GM12878 (cell line): ENCODE measurements at regions not wholly inside any gene's neighbourhood (a gene's known extent, or its start where the extent isn't known, plus 50 kb on each side); places are given as distances from the start of the nearest gene placed in this dataset.

Experiments used
- ATAC-seq: fragments of 200-7000 bp; cut with Tn5 transposase; 3 replicates; pipeline ENCODE4 v1.9.1; 2020; ENCODE audit warnings: mild to moderate bottlenecking, moderate library complexity
- BruUV-seq: library from RNA; stranded (reverse); fragments of 400-500 nt; replicated peaks from 2 replicates; lab custom pipeline; 2021; lab: Mats Ljungman, UMichigan
- CTCF ChIA-PET: fragments of 300-600 bp; sonication (Branson Sonifier 250); formaldehyde crosslinking; extraction: SDS; loops from one replicate; lab custom pipeline; 2021; ENCODE audit warnings: inconsistent platforms; lab: Yijun Ruan, JAX
- POLR2A ChIA-PET: fragments of 350-600 bp; formaldehyde crosslinking; extraction: SDS; loops from one replicate; lab custom pipeline; 2021; ENCODE audit warnings: inconsistent platforms; lab: Charles Lee
- RAD21 ChIA-PET: fragments of 300-600 bp; sonication (Branson Sonifier 250); formaldehyde crosslinking; loops from one replicate; lab custom pipeline; 2023; ENCODE audit warnings: antibody characterized with exemption; ENCODE audit not compliant: unreplicated experiment; lab: Charles Lee
- SMC1A ChIA-PET: fragments of 300-600 bp; sonication (Branson Sonifier 250); formaldehyde crosslinking; loops from one replicate; lab custom pipeline; 2023; ENCODE audit not compliant: unreplicated experiment, uncharacterized antibody; lab: Charles Lee
- DNase-seq: peaks from one replicate; pipeline ENCODE4 v3.0.0-alpha.2; 2011; ENCODE audit warnings: low read depth, low spot score
- FAIRE-seq: peaks from 3 replicates; lab custom pipeline; 2011; peaks lifted over from hg19 to GRCh38; lab: Jason Lieb, UNC
- H2AFZ ChIP-seq: 2 replicates; pipeline ENCODE4 v1.6.0; 2011; ENCODE audit warnings: low read depth, low read length, control low read depth; ENCODE audit not compliant: control insufficient read depth
- H3K27ac ChIP-seq: 2 replicates; pipeline ENCODE4 v1.5.1; 2011; ENCODE audit warnings: control low read depth; ENCODE audit not compliant: control insufficient read depth, insufficient read depth
- H3K27me3 ChIP-seq, 2 experiments: replicated peaks in 1 of 2; 2 replicates each; pipeline versions ENCODE4 v1.6.0 to v1.6.1; 2011; ENCODE audit warnings: low read length in 1 of 2; ENCODE audit not compliant: control insufficient read depth in 2 of 2, insufficient read depth in 2 of 2
- H3K36me3 ChIP-seq, 2 experiments: 2 replicates each; pipeline ENCODE4 v1.5.1; 2011; ENCODE audit warnings: low read length in 1 of 2; ENCODE audit not compliant: control insufficient read depth in 2 of 2, insufficient read depth in 2 of 2
- H3K4me1 ChIP-seq: 2 replicates; pipeline ENCODE4 v1.6.1; 2011; ENCODE audit warnings: mild to moderate bottlenecking, low read length, moderate library complexity, mixed read lengths; ENCODE audit not compliant: control insufficient read depth, insufficient read depth
- H3K4me2 ChIP-seq: 2 replicates; pipeline ENCODE4 v1.6.0; 2011; ENCODE audit warnings: control low read depth; ENCODE audit not compliant: control insufficient read depth, insufficient read depth
- H3K4me3 ChIP-seq: fragments of 200-600 bp; sonication (generic); 2 replicates; pipeline ENCODE4 v1.5.1; 2016
- H3K79me2 ChIP-seq: 2 replicates; pipeline ENCODE4 v1.6.0; 2011; ENCODE audit warnings: low read length; ENCODE audit not compliant: control insufficient read depth, insufficient read depth
- H3K9ac ChIP-seq: 2 replicates; pipeline ENCODE4 v1.8.0; 2011; ENCODE audit warnings: low read length, control low read depth, mixed read lengths; ENCODE audit not compliant: control insufficient read depth, insufficient read depth
- H3K9me3 ChIP-seq: replicated peaks from 3 replicates; pipeline ENCODE4 v1.5.1; 2011; ENCODE audit warnings: mild to moderate bottlenecking, low read length; ENCODE audit not compliant: control insufficient read depth, insufficient read depth
- H4K20me1 ChIP-seq: 2 replicates; pipeline ENCODE4 v1.6.0; 2011; ENCODE audit not compliant: control insufficient read depth, insufficient read depth
- ATF2 ChIP-seq: IDR thresholded peaks from 2 replicates; pipeline ENCODE4 v1.6.1; 2012; ENCODE audit warnings: low read length, inconsistent platforms
- ATF3 ChIP-seq: IDR thresholded peaks from 2 replicates; pipeline ENCODE4 v1.6.1; 2011; ENCODE audit warnings: low read depth, mild to moderate bottlenecking, low read length, moderate library complexity, borderline replicate concordance; ENCODE audit errors: extremely low read depth
- HDAC2 ChIP-seq: fragments of 200-600 bp; sonication (generic); IDR thresholded peaks from 2 replicates; pipeline ENCODE4 v1.6.1; 2017
- IKZF2 ChIP-seq, 2 experiments: fragments of 450-650 bp; IDR thresholded peaks; 2 replicates each; pipeline ENCODE4 v1.6.1; 2017; ENCODE audit warnings: mild to moderate bottlenecking in 2 of 2, moderate library complexity in 2 of 2
- NKRF ChIP-seq: fragments of 450-650 bp; conservative IDR thresholded peaks from 2 replicates; pipeline ENCODE4 v1.6.1; 2017; ENCODE audit warnings: mild to moderate bottlenecking, moderate library complexity
- ZBTB33 ChIP-seq: fragments of 450-650 bp; IDR thresholded peaks from 2 replicates; pipeline ENCODE4 v1.6.1; 2017; ENCODE audit warnings: mild to moderate bottlenecking
- ZNF207 ChIP-seq: fragments of 450-650 bp; IDR thresholded peaks from 2 replicates; pipeline ENCODE4 v1.6.1; 2014; ENCODE audit warnings: antibody characterized with exemption, mild to moderate bottlenecking, borderline replicate concordance
- WGBS: methylation state at CpG from one replicate; pipeline ENCODE4 v1.1.6; 2016; ENCODE audit warnings: low lambda C conversion rate; ENCODE audit not compliant: insufficient replicate concordance, insufficient coverage; ENCODE audit errors: missing lambda C conversion rate; 5-methylcytosine and 5-hydroxymethylcytosine counted together
- in situ Hi-C: fragments of 300-500 bp; cut with MboI; formaldehyde crosslinking; loops from 9 replicates; pipeline ENCODE4 v1.14.3; 2018; ENCODE audit warnings: mixed read lengths
- intact Hi-C: fragments of 100-400 bp; cut with micrococcal nuclease; formaldehyde crosslinking; loops from one replicate; pipeline ENCODE4 v1.14.2; 2022; ENCODE audit not compliant: unreplicated experiment

GRCh38 chr10:129025787-129026186, 441.3 kb upstream of the MGMT start:
- WGBS: 20% methylated on average over 10 of the region's 10 CpGs
- ATAC-seq (no peak), FAIRE-seq (no peak), DNase-seq (no peak)
- Histone ChIP-seq H3K9ac (no peak overlapping the region), H3K4me3 (no peak overlapping the region), H3K79me2 (no peaks in the 10 kb centered on the region), H3K9me3 (no peaks in the 10 kb centered on the region), H3K27me3 (no peaks in the 10 kb centered on the region), H3K4me1 (no peaks in the 10 kb centered on the region), H3K36me3 (no peaks in the 10 kb centered on the region), H3K27ac (no peak overlapping the region), H3K4me2 (no peak overlapping the region), H2AFZ (no peak overlapping the region), H4K20me1 (no peaks in the 10 kb centered on the region)
- in situ Hi-C loops (loop anchor here (25.0 kb wide), 1 partner anchor 1087 kb away; the partner anchor contains the start of gene C10orf143), intact Hi-C loops (no loop called here)
- ChIA-PET SMC1A (no interaction called here), CTCF (no interaction called here), RAD21 (no interaction called here), POLR2A (no interaction called here)
- no peak for TF ChIP-seq ZNF207
- no peak for TF ChIP-seq ATF2
- TF ChIP-seq IKZF2 (IDR thresholded peaks at IDR 0.05): no peak
- no TSS peak for BruUV-seq

- Histone ChIP-seq H2AFZ (no peak overlapping the region), H3K9ac (no peak overlapping the region), H3K36me3 (no peaks in the 10 kb centered on the region), H3K27ac (no peak overlapping the region), H3K4me1 (no peaks in the 10 kb centered on the region), H3K4me2 (no peak overlapping the region), H3K9me3 (no peaks in the 10 kb centered on the region), H3K27me3 (no peaks in the 10 kb centered on the region; a peak in 1 of 4 replicates), H3K79me2 (no peaks in the 10 kb centered on the region), H4K20me1 (no peaks in the 10 kb centered on the region), H3K4me3 (no peak overlapping the region)
- ChIA-PET POLR2A (no interaction called here), RAD21 (no interaction called here), SMC1A (interaction anchor here (1.0 kb wide), 1 partner anchor 9 kb away, joined by 3 read pairs; no protein-coding TSS in a partner anchor), CTCF (interaction anchor here (0.6 kb wide), 1 partner anchor 9 kb away, joined by 3 read pairs; no protein-coding TSS in a partner anchor)
- in situ Hi-C loops (loop anchor here (25.0 kb wide), 1 partner anchor 1084 kb away; the partner anchor contains the start of gene C10orf143), intact Hi-C loops (no loop called here)
- FAIRE-seq (no peak), ATAC-seq (no peak), DNase-seq (no peak)
- 30% methylated on average over 5 of the region's 5 CpGs for WGBS
- BruUV-seq: no TSS peak
- TF ChIP-seq ATF3 (no peak), ZBTB33 (no peak), HDAC2 (no peak), NKRF (no peak)
These were observed 439.1 kb upstream of the MGMT start for GRCh38 chr10:129027906-129028305.
